A549 (cell line): ENCODE measurements at regions not wholly inside any gene's neighbourhood (a gene's known extent, or its start where the extent isn't known, plus 50 kb on each side); places are given as distances from the start of the nearest gene placed in this dataset.

ENCODE experiments used
- BHLHE40 ChIP-seq: IDR thresholded peaks from 2 replicates; pipeline ENCODE4 v1.6.1; 2012; ENCODE audit warnings: low read depth, low read length, inconsistent platforms
- CTCF ChIP-seq: fragments of >200 bp; sonication (Bioruptor Twin); formaldehyde crosslinking; IDR thresholded peaks from 3 replicates; pipeline ENCODE4 v1.5.1; 2016
- ESRRA ChIP-seq: fragments of 150-350 bp; IDR thresholded peaks from 2 replicates; pipeline ENCODE4 v1.6.1; 2014; ENCODE audit warnings: mild to moderate bottlenecking, low read length, borderline replicate concordance
- HEYL ChIP-seq: fragments of 250-450 bp; sonication (Bioruptor Pico); IDR thresholded peaks from 2 replicates; pipeline ENCODE4 v1.8.0; 2021; ENCODE audit warnings: mild to moderate bottlenecking, moderate library complexity
- MYC ChIP-seq: IDR thresholded peaks from 2 replicates; pipeline ENCODE4 v1.6.1; 2012; ENCODE audit warnings: mild to moderate bottlenecking, inconsistent platforms, low read length, improper control_type of control experiment, borderline replicate concordance
- REST ChIP-seq: fragments of 200-600 bp; sonication (generic); IDR thresholded peaks from 2 replicates; pipeline ENCODE4 v1.6.1; 2016; ENCODE audit warnings: antibody characterized with exemption, mild to moderate bottlenecking, moderate library complexity
- RFX5 ChIP-seq: fragments of 450-650 bp; IDR thresholded peaks from 2 replicates; pipeline ENCODE4 v1.7.1; 2014; ENCODE audit warnings: antibody characterized with exemption, mild to moderate bottlenecking, moderate library complexity
- SMC3 ChIP-seq: fragments of >200 bp; sonication (Bioruptor Twin); formaldehyde crosslinking; IDR thresholded peaks from 3 replicates; pipeline ENCODE4 v1.6.1; 2018; ENCODE audit warnings: inconsistent platforms

- TF ChIP-seq HEYL (CRISPR knock-in tag) = no peak
- no peak for TF ChIP-seq MYC
- no peak for TF ChIP-seq RFX5
- no peak for TF ChIP-seq CTCF
- no peak for TF ChIP-seq ESRRA
- no peak for TF ChIP-seq BHLHE40
- no peak for TF ChIP-seq REST
- TF ChIP-seq SMC3 = no peak
These were observed 177.0 kb upstream of the SLITRK6 start for GRCh38 chr13:85976242-85976641.
